ENCODE measurements at regions not wholly inside any gene's neighbourhood (a gene's known extent, or its start where the extent isn't known, plus 50 kb on each side); places are given as distances from the start of the nearest gene placed in this dataset.

GRCh38 chr5:87765009-87765408, 352.3 kb upstream of the CCNH start:
- TF ChIP-seq REST (IDR thresholded peaks at IDR 0.05; ENCODE audit: insufficient read depth in 1 of 2, low read depth in 2 of 2, low read length in 2 of 2) (no peak), FOXP2 (optimal IDR thresholded peaks at IDR 0.05; ENCODE audit: borderline replicate concordance, extremely low read depth, extremely low read length, insufficient read depth) (no peak)
